Lower leg skin (tissue), 3 donors: ENCODE measurements at regions not wholly inside any gene's neighbourhood (a gene's known extent, or its start where the extent isn't known, plus 50 kb on each side); places are given as distances from the start of the nearest gene placed in this dataset.

Source experiments
- CTCF ChIP-seq, 3 donors: fragments of 450-650 bp; IDR thresholded peaks; one replicate each; pipeline ENCODE4 v1.5.1; 2016; ENCODE audit warnings: antibody characterized with exemption in 3 of 3, mild to moderate bottlenecking in 3 of 3, moderate library complexity in 2 of 3
- POLR2A ChIP-seq, 2 donors: fragments of 450-650 bp; IDR thresholded peaks; one replicate each; pipeline ENCODE4 v1.6.1; 2016 to 2017; ENCODE audit warnings: antibody characterized with exemption in 2 of 2, mild to moderate bottlenecking in 1 of 2, moderate library complexity in 1 of 2

DNA sequence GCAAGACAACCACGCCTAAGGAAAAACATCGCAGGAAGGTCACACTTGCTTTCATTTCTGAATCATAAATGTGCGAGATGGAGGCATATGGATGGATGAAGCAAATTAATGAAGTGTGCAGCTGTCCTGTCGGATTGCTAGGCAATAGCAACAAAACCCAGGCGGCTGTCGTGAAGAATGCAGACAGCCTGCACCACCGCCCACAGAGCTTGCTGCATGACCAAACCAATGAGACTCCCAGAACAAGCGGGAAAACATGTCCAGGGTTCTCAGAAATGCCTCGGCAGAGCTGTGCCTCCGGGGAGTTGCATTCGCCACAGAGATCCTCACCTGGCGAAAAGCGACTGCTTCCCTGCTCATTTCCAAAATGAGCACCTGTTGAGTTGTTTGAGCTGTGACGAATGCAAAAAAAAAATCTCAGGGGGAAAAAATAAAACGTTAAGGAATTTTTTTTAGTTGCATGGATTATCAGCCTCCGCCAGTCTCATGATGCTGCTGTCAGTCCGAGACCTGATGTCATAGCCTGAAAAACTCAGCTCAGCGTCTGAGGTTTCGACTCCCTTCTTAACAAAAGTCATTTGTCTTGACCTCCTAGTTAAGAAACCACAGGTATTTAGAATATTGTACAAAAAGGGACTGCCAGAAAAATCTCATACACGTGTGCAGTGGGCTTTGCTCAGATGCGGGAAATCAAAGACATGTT, 155.5 kb upstream of the MXRA5 start:
- no peak for TF ChIP-seq POLR2A (IDR thresholded peaks at IDR 0.05)
- TF ChIP-seq CTCF (IDR thresholded peaks at IDR 0.05) = no peak
